GM21390 (cell line): ENCODE measurements at regions not wholly inside any gene's neighbourhood (a gene's known extent, or its start where the extent isn't known, plus 50 kb on each side); places are given as distances from the start of the nearest gene placed in this dataset.

Experiments used
- ATAC-seq: cut with Tn5 transposase; IDR thresholded peaks from one replicate; pipeline ENCODE4 v1.9.1; 2021; ENCODE audit not compliant: unreplicated experiment

DNA sequence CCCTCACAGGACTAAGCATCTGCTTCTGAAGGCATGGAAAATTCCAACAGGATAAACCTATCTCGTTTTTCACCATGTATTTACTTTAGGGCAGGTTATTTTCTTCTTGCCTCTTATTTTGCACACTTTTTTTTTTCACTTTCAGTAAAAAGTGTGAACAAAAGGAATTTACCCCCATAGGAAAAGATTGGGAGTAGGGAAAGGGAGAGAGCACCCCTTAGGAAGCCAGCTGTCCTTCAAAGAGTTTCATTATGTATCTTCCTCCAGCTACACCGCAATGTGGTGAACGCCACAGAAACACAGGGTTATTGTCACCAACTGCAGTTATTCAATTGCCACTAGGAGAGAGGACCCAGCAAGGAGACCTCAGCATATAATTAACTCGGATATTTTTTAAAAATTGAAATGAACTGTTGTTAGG, 286.2 kb upstream of the VRK2 start:
- peak; percentile 73 for ATAC-seq

DNA sequence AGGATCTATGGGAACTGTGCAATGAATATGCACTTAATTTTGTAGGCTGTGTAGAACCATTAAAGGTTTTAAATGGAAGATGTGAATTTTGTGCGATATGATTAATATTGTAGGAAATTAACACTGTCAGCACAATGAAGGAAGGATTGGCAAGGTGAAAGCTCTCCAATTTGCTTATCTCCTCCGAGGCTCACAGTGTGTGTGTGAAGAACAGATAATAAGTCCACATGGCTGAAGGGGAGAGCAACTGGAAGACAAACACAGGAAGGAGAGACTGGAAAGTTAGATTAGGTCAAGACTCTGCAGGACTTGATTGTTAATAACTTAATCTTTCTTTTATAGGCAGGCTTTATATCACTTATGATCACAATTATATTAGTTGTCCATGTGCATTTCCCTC, 269.7 kb upstream of the VRK2 start:
- no peak for ATAC-seq

DNA sequence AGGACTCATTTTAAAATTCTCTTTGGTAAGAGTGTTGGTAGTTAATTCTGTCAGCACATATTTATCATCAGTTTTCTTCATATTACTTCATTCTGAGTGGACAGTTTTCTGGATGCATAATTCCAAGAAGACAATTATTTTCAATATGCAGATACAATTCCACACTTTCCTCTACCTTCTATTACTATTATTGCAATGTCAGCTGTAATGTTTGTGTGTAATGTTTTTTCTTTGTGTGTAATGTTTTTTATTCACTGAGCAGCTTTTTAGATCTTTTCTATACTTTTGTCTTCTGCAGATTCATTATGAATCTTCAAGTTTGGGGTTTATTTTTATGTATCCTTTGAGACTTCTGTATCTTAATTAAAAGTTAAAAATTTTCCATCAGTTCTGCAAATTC, 264.0 kb upstream of the VRK2 start:
- ATAC-seq = no peak

DNA sequence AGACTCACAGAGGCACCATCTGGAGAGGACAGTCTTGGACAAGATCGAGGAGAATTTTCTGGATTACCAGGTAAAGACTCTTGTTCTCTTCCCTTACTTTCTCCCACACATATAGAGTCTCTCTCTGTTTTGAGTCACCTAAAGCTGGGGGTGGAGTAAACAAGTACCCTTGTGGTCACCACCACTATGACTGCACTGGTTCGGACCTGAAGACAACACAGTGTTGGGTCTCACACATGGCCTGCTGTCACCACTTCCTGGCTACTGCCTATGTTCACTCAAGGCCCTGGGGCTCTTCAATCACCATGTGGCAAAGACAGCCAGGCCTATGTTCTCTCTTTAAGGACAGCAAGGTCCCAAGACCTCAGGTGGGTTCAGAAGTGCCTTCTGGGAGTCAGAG, 253.3 kb upstream of the VRK2 start:
- ATAC-seq = no peak

DNA sequence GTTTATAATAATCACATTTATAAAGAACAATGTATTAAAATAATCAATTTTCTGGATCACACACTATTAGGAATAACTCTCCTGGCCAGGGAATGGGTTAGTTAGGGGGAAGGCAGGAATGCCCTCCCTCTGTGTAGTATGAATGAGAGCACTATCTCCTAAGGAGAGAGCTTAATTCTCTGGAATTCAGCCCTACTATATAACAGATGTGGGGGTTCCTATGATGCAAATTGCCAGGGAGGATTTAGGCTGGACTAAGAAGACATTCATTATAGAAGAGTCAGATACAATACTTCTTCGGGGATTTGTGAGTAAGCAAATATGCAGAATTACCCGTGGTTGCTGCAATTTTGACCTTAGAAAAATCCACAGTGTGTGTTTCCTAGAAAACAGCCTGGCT, 250.1 kb upstream of the VRK2 start:
- ATAC-seq = no peak

DNA sequence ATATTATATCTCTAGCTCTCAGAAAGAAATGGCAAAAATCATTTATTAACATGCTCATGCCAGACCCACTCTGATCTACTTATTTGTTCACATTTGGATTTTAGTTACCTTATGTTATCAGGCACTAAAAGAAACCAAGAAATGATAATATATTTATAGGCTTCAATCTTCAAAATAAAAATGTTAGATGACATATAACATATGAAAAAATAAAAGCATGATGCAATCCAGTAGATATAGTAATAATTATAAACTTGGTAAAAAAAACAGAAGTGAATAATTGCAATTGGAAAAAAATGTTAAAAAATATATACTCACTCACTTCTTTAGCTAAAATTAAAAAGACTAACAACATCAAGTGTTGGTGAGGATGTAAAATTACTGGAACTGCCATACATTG, 248.3 kb upstream of the VRK2 start:
- ATAC-seq = no peak

DNA sequence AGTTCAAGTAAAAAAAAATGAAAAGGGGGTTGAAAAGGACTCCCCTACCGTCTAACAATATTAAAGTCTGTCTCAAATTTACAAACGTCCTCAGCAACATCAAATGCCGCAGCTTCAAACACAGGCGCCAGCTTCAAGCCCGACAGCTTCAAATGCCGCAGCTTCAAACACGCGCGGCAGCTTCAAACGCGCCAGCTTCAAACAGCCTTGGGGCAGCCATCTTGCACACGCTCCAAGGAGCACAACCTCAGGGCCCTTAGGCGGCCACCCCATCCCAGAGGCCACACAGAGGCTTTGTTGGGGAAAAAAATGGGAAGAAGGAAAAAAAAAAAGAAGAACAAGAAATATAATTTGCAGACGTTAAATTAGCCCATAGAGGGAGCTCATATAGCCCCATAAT, 244.4 kb upstream of the VRK2 start:
- no peak for ATAC-seq

DNA sequence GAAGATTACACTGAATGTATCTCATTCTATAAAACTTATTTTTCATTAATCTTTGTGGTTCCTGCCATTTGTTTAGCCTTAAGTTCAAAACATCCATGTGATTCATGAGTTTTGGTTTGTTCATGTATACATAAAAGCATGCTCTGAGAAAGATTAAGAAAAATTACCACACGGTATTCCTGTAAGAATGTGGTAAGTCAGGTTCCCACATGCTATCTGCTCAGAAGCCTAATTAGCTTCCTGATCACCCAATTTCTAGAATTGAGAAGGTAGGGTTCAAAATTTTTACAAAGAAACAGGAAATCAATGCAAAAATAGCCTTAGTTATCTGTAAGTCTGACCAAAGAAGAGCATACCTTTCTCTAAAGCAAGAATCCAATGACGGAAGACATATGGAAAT, 241.6 kb upstream of the VRK2 start:
- no peak for ATAC-seq

DNA sequence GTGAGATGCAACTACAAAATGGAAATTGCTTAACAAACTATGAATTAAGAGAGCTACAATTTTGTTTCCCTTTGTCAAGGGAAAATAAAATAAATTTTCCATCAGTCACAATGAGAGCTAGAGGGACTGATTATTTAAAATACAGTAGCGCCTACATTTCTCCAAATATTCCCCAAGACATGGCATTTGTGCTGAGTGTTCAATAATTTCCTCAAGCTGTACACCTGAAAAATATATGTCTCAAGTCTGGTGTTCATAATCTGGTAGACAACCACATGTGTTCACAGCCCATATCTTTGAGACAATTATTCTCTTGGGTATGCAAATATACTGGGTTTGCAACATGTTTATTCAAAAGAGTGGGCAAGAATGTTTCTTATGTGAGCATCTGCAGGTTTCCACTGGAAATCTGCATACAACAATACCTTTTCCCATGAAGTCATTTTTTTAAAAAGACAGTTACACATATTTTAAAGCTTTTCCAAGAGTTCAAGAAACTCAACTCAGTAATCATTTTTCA, 240.1 kb upstream of the VRK2 start:
- no peak for ATAC-seq

DNA sequence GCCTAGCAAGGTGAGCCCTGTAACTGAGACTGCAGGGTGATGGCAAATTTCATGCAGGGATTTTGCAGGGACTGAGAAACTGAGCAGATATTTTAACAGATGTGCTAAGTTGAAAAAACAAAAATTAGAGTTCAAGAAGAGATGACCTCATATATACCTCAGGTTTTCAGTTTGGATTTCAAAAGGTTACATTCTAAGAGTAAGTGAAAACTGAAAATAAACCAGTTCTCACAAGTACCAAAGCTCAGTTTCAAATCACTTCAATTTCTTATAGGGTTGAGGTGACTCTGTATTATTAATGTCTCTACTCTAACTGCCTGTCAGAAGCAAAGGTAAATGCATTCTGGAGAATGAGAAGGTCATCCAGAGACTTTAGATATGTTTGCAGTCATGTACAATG, 237.4 kb upstream of the VRK2 start:
- ATAC-seq = peak; percentile 96

DNA sequence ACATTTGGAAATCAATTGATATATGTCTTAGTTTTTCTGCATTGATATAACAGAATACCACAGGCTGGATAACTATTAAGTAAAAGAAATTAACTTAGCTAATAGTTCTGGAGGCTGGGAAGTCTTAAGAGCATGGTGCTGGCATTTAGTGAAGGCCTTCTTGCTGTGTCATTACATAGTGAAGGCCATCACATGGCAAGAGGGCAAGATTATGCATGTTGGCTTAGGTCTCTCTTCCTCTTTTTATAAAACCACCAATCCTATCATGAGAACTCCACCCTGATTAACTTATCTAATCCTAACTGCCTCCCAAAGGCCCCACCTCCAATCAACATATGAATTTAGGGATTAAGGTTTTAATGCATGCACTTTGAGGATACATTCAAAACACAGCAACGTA, 225.5 kb upstream of the VRK2 start:
- ATAC-seq = no peak

DNA sequence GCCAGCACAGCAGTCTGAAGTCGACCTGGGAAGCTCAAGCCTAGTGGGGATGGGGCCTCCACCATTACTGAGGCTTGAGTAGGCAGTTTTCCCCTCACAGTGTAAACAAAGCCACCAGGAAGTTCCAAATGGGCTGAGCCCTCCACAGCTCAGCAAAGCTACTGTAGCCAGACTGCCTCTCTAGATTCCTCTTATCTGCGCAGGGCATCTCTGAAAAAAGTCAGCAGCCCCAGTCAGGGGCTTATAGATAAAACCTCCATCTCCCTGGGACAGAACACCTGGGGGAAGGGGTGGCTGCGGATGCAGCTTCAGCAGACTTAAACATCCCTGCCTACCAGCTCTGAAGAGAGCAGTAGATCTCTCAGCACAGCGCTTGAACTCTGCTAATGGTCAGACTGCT, 218.4 kb upstream of the VRK2 start:
- ATAC-seq = no peak

DNA sequence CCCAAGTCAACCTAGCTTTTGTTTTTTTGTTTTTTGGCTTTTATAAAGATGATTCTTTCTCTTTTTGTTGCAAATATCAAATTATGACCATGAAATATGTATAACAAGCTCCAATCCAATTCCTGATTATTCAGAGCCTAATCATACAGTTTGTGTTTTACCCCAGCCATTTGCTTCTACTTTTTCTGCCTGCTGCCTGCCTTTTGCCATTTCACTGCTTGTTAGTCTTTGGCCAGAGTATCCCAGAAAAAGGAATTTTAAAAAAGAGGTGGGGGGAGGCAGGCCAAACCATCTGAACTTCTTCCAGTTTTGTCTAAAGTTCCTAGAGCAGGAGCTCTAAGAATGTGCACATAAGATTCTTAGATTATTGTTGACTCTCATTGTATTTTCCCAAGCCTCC, 211.9 kb upstream of the VRK2 start:
- ATAC-seq = no peak

DNA sequence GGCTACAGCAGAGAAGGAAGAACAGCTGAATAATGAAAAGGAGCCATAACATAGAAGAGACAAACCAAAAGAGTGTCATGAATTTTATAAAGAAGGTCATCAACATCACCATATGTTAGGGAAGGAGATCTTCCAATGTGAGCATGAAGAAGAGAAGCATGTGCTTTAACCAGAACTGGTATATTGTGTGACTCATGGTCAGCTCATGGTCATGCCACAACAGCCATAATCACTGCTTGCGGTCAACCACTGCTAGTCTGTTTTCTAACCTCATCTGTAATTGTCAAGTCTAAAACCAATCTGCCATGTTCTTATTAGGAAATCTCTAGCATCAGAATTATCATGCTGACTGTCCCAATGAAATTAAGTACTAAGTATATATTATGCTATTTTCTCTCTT, 204.1 kb upstream of the VRK2 start:
- no peak for ATAC-seq

DNA sequence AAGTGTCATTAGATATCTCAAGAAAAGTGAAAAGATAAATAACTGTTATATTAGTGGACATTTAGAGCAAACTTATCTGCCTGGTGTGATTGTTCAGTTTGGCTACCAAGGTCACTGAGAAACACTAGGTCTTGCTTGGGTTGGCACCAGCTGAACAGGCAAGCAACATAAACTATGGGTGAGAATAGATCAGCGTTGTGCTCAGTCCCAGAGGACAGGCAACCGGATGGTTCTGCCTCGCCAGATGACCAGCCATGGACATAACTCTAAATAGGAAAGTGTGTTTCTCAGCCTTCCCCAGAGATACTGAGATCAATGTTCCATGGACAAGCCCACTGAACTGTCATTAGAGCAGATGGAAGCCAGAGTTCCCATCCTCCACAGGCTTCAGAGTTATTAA, 203.4 kb upstream of the VRK2 start:
- no peak for ATAC-seq

DNA sequence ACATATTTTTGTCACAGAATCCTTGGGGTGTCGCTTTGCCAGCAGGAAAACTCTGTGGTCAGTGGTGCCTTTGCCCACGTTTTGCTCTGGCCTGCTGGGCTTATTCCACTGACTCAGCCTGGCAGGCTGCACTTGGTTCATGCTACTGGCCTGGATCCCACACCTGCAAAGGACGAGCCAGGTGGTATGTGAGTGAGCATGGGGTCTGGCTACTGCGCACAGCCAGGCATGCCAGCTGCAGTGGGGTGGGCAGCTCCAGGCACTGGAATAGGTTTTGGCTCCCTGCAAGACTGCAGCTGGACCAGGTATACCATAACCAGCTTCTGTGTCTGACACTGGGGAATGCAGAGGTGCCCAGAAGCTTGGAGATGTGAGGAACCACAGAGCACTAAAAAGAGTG, 197.9 kb upstream of the VRK2 start:
- no peak for ATAC-seq

DNA sequence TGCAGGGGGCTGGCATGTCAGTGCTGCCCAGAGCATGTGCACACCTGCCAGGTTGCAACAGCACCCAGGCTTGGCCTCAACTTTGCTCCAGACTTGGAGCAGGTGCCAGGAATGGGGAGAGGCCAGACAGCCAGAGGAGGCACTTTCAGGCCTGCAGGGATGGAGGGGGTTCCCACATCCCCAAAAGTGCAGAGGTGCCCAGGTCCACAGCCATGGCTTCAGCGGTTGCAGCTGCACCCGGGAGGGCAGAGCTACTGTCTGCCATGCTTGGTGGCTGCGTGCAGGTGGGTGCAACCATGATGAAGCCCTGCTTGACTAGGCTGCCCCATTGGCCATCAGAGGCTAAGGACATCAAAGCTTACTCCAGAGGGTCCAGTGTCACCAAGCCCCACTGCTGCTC, 196.8 kb upstream of the VRK2 start:
- no peak for ATAC-seq

DNA sequence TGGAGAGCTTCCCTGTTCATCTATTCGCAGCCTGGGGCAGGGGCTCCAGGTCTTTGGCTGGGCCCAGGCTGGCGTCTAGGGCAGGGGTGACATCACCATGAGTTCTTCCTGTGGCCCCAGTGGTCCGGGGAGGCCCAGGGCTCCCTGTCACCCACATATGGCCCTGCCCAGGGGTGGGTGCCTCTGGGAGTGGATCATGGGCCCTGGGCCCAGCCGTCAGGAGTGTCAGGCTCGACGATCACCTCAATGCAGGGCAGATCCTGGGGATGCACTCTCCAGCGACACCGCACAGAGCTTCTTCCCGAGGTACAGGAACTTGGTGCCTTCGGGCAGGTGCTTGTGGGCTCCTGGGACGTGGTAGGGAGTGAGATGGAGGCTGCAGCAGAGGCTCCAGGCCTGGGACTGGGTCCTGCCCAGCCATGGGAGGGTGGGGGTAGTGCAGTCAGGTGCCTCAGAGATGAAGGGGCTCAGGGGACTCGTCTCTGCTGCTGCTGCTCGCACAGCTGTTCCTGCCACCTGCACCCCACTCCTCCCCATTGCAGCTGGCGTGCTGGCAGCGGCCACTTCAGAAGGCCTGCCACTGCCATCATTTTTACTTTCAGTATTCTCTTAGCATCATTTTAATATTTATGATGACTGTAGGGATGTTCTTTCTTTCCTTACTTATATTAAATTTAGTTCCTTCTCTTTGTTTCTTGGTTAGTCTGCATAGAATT, 196.0 kb upstream of the VRK2 start:
- ATAC-seq = no peak

DNA sequence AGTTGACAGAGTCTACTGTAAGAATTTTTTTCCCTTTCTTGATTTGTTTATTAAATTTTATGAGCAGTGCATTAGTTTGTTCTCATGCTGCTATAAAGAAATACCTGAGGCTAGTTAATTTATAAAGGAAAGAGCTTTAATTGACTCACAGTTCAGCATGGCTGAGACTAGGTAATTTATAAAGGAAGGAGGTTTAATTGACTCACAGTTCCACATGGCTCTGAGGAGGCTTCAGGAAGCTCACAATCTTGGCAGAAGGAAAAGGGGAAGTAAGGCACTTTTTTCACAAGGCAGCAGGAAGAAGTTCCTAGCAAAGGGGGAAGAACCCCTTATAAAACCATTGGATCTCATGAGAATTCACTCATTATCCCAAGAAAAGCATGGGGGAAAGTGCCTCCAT, 191.4 kb upstream of the VRK2 start:
- ATAC-seq = no peak

DNA sequence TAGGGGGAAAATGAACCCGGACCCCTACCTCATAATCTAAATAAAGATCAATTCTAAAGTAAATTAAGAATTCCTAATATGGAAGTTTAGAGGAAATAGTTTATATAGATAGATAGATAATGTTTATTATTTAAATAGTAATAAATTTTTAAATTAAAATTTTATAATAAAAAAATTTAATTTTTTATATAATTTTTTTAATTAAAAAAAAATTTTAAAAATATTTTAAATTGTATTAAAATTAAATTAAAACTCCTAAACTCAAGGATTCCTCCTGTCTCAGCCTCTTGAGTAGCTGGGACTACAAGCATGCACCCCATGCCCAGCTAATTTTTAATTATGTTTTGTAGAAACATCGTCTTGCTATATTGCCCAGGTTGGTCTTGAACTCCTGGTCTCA, 186.9 kb upstream of the VRK2 start:
- no peak for ATAC-seq

DNA sequence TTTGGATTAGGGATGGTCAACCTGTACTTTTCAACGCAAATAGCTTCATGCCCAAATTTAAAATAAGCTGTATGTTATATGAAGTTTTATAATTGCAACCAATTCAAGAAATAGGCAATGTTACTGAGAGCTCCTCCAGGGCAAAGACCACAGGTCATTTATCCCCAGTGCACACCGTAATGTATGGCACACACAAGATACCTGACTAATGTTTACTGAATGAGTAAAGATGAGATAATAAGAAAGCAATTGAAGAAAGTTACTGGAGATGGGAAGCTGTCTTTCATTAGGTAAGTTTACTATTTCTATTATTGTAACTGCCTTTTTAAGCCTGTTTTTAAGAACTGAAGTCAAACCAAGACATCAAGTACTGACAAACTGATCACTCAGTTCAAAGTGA, 184.5 kb upstream of the VRK2 start:
- no peak for ATAC-seq

DNA sequence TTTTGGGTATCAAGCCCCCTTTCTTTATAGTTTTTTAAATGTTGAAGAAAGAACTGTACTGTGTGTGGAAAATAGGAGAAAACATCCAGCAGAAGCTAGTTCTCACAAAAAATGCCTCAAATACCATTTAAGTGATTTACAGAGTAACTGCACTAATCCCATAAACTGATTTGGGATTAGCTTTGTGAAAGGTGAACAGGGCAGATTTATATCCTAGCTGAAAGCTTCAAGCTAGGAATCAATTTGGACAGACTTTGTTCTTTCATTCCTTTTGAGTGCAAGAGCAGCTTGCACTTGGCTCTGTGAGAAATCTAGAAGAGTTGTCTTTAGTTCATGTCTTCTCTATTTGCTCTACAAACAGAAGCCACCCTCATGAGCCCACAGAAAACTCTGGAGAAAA, 183.9 kb upstream of the VRK2 start:
- no peak for ATAC-seq

DNA sequence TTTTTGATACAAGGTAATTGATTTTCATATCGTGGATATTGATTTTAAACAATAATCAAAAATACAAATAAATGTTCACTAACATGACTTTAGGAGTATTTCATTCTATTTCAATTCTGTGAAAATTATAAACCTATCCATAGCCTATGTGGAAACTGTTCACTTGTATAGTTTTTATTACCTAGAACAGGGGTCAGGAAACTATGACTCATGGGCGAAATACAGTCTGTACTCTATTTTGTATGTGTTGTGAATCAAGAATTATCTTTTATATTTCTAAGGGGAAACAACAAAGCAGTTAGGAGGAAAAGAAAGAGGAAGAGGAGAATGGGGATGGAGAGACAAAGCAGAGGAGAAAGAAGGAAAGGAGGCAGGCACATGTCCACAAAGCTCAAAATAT, 181.7 kb upstream of the VRK2 start:
- ATAC-seq = no peak
